Stimulated activated CD8-positive, alpha-beta memory T cell treated with anti-CD3 and anti-CD28 coated beads, Interleukin-4, amount 100 ng/mL, for 48 hours (primary cell): ENCODE measurements at regions not wholly inside any gene's neighbourhood (a gene's known extent, or its start where the extent isn't known, plus 50 kb on each side); places are given as distances from the start of the nearest gene placed in this dataset.
"Not testable (repeated sequence)": the region's sequence is repeated elsewhere in the genome, so short reads cannot be mapped to it uniquely, and the experiment has no call there.

Experiments used
- DNase-seq: peaks from one replicate; pipeline ENCODE4 v3.0.0-alpha.2; 2020

GRCh38 chr15:69854521-69855181 lies 243.1 kb downstream of the TLE3 start:
- no peak for DNase-seq

- no peak for DNase-seq
These were observed 242.3 kb downstream of the TLE3 start for GRCh38 chr15:69855258-69856000.

GRCh38 chr15:69857250-69857649 lies 240.5 kb downstream of the TLE3 start:
- no peak for DNase-seq

- DNase-seq: no peak
These were observed 239.9 kb downstream of the TLE3 start for GRCh38 chr15:69857686-69858391.

GRCh38 chr15:69858456-69858855 lies 239.3 kb downstream of the TLE3 start:
- no peak for DNase-seq

GRCh38 chr15:69859866-69860265 lies 237.9 kb downstream of the TLE3 start:
- no peak for DNase-seq

- no peak for DNase-seq
These were observed 237.4 kb downstream of the TLE3 start for GRCh38 chr15:69860321-69860720.

GRCh38 chr15:69860921-69861320 lies 236.8 kb downstream of the TLE3 start:
- no peak for DNase-seq

GRCh38 chr15:69861331-69862171 lies 236.2 kb downstream of the TLE3 start:
- no peak for DNase-seq

- DNase-seq: no peak
These were observed 235.2 kb downstream of the TLE3 start for GRCh38 chr15:69862540-69862939.

- DNase-seq: no peak
These were observed 234.3 kb downstream of the TLE3 start for GRCh38 chr15:69863446-69863845.

GRCh38 chr15:69865369-69865768 lies 232.3 kb downstream of the TLE3 start:
- DNase-seq: no peak

- DNase-seq: no peak
These were observed 229.0 kb downstream of the TLE3 start for GRCh38 chr15:69868756-69869155.

GRCh38 chr15:69869291-69869690 lies 228.4 kb downstream of the TLE3 start:
- no peak for DNase-seq

GRCh38 chr15:69869881-69870505 lies 227.7 kb downstream of the TLE3 start:
- no peak for DNase-seq

GRCh38 chr15:69871511-69872134 lies 226.1 kb downstream of the TLE3 start:
- DNase-seq: no peak

GRCh38 chr15:69873807-69874206 lies 223.9 kb downstream of the TLE3 start:
- DNase-seq: no peak

GRCh38 chr15:69874321-69874720 lies 223.4 kb downstream of the TLE3 start:
- DNase-seq: no peak

GRCh38 chr15:69876064-69876940 lies 221.4 kb downstream of the TLE3 start:
- no peak for DNase-seq

GRCh38 chr15:69879963-69880362 lies 217.8 kb downstream of the TLE3 start:
- DNase-seq: not testable (repeated sequence)
